ENCODE measurements at regions not wholly inside any gene's neighbourhood (a gene's known extent, or its start where the extent isn't known, plus 50 kb on each side); places are given as distances from the start of the nearest gene placed in this dataset.
A peak's percentile ranks its signal among the peaks of the same experiment; 100 is the strongest.
"Not testable (repeated sequence)": the region's sequence is repeated elsewhere in the genome, so short reads cannot be mapped to it uniquely, and the experiment has no call there.

GRCh38 chr21:5327220-5327619, 5194.2 kb upstream of the TPTE start:
- ATAC-seq; intact Hi-C loops (cut with DNase I): not testable (repeated sequence)

GRCh38 chr21:5329311-5329939, 5192.0 kb upstream of the TPTE start:
- DNase-seq; intact Hi-C loops (cut with DNase I): not testable (repeated sequence)
- peak in 1 of 2 donors; percentile 33 for ATAC-seq

More at GRCh38 chr21:5327220-5327619, 5194.2 kb upstream of the TPTE start:
- DNase-seq: not testable (repeated sequence)

GRCh38 chr21:5357839-5358238, 5163.5 kb upstream of the TPTE start:
- ATAC-seq; DNase-seq; intact Hi-C loops (cut with DNase I): not testable (repeated sequence)

Measured in left cardiac atrium (tissue), 4 donors.